HG03439 (cell line): ENCODE measurements at regions not wholly inside any gene's neighbourhood (a gene's known extent, or its start where the extent isn't known, plus 50 kb on each side); places are given as distances from the start of the nearest gene placed in this dataset.

Source experiments
- ATAC-seq: cut with Tn5 transposase; IDR thresholded peaks from one replicate; pipeline ENCODE4 v1.9.1; 2021; ENCODE audit warnings: mild to moderate bottlenecking, moderate library complexity; ENCODE audit not compliant: unreplicated experiment

- no peak for ATAC-seq
Observed at GRCh38 chr7:68440866-68441265, 1157.4 kb upstream of the AUTS2 start.

GRCh38 chr7:68441645-68442044 lies 1156.6 kb upstream of the AUTS2 start:
- ATAC-seq, result no peak

- ATAC-seq, result no peak
Observed at GRCh38 chr7:68442931-68443631, 1155.2 kb upstream of the AUTS2 start.

- no peak for ATAC-seq
Observed at GRCh38 chr7:68444042-68444441, 1154.2 kb upstream of the AUTS2 start.

GRCh38 chr7:68444956-68445355 lies 1153.3 kb upstream of the AUTS2 start:
- ATAC-seq, result no peak

GRCh38 chr7:68446183-68446582 lies 1152.1 kb upstream of the AUTS2 start:
- no peak for ATAC-seq

- no peak for ATAC-seq
Observed at GRCh38 chr7:68449099-68449498, 1149.2 kb upstream of the AUTS2 start.

GRCh38 chr7:68449816-68450215 lies 1148.5 kb upstream of the AUTS2 start:
- no peak for ATAC-seq

- no peak for ATAC-seq
Observed at GRCh38 chr7:68454931-68455330, 1143.3 kb upstream of the AUTS2 start.

- no peak for ATAC-seq
Observed at GRCh38 chr7:68456469-68456868, 1141.8 kb upstream of the AUTS2 start.

- ATAC-seq, result no peak
Observed at GRCh38 chr7:68457481-68457880, 1140.8 kb upstream of the AUTS2 start.

GRCh38 chr7:68458010-68458908 lies 1140.0 kb upstream of the AUTS2 start:
- ATAC-seq, result no peak

GRCh38 chr7:68461430-68461829 lies 1136.8 kb upstream of the AUTS2 start:
- ATAC-seq, result no peak

GRCh38 chr7:68470836-68471435 lies 1127.3 kb upstream of the AUTS2 start:
- ATAC-seq, result no peak

- ATAC-seq, result no peak
Observed at GRCh38 chr7:68472688-68473087, 1125.6 kb upstream of the AUTS2 start.

- no peak for ATAC-seq
Observed at GRCh38 chr7:68474661-68475216, 1123.5 kb upstream of the AUTS2 start.

GRCh38 chr7:68476966-68477365 lies 1121.3 kb upstream of the AUTS2 start:
- no peak for ATAC-seq

GRCh38 chr7:68478326-68478725 lies 1119.9 kb upstream of the AUTS2 start:
- no peak for ATAC-seq

- no peak for ATAC-seq
Observed at GRCh38 chr7:68482800-68483199, 1115.5 kb upstream of the AUTS2 start.

- no peak for ATAC-seq
Observed at GRCh38 chr7:68484731-68485130, 1113.5 kb upstream of the AUTS2 start.

GRCh38 chr7:68485253-68485917 lies 1112.9 kb upstream of the AUTS2 start:
- no peak for ATAC-seq
